GM21576 (cell line): ENCODE measurements at regions not wholly inside any gene's neighbourhood (a gene's known extent, or its start where the extent isn't known, plus 50 kb on each side); places are given as distances from the start of the nearest gene placed in this dataset.
A peak's percentile ranks its signal among the peaks of the same experiment; 100 is the strongest.
"Not testable (repeated sequence)": the region's sequence is repeated elsewhere in the genome, so short reads cannot be mapped to it uniquely, and the experiment has no call there.

Experiments used
- ATAC-seq: cut with Tn5 transposase; IDR thresholded peaks from one replicate; pipeline ENCODE4 v1.9.1; 2021; ENCODE audit warnings: mild to moderate bottlenecking, moderate library complexity; ENCODE audit not compliant: unreplicated experiment

- no peak for ATAC-seq
Measured at GRCh38 chr7:119037941-119038340, 813.4 kb downstream of the ANKRD7 start.

GRCh38 chr7:119046068-119046467 is 821.6 kb downstream of the ANKRD7 start:
- ATAC-seq = no peak

GRCh38 chr7:119065966-119066365 is 841.5 kb downstream of the ANKRD7 start:
- no peak for ATAC-seq

DNA sequence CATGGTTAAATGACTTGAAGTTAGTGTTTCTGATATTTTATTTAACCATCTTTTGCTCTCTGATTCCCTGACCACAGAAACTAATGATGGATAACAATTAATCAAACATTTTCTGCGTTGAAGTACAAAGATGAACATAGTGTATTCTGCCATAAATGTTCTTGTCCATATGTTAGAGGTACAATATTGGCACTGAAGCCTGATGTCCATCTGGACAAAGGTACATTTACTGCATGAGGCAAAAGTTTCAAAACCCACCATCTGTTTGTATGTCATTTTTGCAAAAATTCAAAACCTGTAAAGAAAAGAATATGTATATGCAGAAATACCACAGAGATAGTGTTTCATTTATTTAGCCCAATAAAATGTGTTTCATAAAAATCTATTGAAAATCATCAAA is 861.5 kb downstream of the ANKRD7 start:
- ATAC-seq = no peak

DNA sequence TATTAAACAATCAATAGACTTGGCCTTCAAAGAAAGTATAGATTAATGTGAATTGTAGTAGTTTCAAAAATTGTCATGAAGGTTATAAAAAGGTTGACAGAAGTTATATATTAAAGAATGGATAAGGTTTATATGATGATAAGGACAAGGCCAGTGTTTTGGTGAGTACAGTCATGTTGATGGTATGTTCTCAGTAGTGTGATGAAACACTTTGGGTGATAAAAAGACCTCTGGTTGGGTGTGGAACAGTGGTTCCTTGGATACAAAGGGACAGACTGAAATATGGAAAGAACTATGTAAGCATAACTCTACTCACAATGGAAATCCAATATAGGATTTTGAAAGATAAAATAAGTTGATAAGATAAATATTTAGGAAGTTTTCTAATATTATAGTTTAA is 866.3 kb downstream of the ANKRD7 start:
- ATAC-seq = no peak

GRCh38 chr7:119096683-119097082 is 872.2 kb downstream of the ANKRD7 start:
- no peak for ATAC-seq

DNA sequence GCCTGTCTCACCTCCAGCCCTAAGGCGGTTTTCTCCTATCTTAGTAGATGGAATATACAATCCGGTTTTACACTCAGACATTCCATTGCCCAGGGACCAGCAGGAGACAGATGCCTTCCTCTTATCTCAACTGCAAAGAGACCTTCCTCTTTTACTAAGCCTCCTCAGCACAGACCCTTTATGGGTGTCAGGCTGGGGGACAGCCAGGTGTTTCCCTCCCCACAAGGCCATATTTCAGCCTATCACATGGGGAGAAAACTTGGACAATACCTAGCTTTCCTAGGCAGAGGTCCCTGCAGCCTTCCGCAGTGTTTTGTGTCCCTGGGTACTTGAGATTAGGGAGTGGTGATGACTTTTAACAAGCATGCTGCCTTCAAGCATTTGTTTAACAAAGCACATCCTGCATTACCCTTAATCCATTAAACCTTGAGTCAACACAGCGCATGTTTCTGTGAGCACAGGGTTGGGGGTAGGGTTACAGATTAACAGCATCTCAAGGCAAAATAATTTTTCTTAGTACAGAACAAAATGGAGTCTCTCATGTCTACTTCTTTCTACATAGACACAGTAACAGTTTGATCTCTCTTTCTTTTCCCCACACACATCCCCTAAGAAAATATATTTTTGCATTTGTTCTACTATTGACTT is 876.2 kb downstream of the ANKRD7 start:
- ATAC-seq = not testable (repeated sequence)

GRCh38 chr7:119102291-119102690 is 877.8 kb downstream of the ANKRD7 start:
- ATAC-seq = no peak

DNA sequence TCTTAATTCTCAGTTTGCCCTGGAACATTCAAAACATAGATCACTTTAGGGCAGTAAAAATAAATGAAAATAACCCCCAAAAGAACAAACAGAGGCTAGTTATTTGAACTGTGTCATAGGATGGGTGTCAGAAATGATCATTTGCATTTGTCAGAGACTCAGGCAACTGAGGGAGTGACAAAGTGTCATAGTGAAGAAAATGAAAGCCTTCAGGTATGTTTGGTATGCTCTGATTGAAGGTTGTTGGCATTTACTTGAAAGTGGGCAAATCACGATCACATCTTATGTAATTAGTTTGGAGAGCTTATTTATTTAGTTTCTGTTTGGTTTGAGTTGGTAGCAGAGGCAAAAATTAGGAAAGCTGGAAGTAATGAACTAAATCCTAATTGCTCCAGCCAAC is 880.9 kb downstream of the ANKRD7 start:
- ATAC-seq = no peak

GRCh38 chr7:119123326-119123725 is 898.8 kb downstream of the ANKRD7 start:
- ATAC-seq = no peak

DNA sequence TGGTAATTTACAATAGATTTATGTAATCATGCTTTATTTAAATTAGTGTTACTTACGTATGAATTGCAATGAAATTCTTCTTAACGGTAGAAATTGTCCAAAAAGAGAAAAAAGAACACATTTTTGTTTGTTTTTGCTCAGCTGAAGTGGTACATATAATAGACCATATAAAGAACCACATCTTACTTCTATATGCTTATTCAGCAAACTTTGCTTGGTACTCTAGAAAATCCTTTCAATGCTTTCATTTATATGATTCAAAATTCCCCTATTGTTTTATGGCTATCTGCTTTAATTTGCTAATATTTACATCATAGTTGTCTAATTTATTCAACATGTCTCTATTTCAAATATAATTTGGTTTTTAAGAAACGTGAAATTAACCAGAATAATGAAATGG is 903.2 kb downstream of the ANKRD7 start:
- ATAC-seq = no peak

- no peak for ATAC-seq
Measured at GRCh38 chr7:119132436-119132835, 907.9 kb downstream of the ANKRD7 start.

DNA sequence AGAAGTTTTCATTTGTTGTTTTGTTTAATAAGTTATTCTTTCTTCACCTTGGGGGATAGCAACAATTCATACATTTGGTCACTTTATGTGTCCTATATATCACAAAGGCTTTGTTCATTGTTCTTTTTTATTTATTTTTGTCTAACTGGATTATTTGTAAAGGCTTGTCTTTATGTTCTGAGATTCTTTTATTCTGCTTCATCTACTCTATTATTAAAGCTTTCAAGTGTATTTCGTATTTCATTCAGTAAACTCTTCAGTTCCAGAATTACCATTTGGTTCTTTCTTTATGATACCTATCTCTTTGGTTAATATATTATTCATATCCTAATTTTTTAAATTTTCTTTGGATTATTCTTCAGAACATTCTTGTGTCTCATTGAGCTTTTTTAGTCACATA is 942.9 kb downstream of the ANKRD7 start:
- no peak for ATAC-seq

- no peak for ATAC-seq
Measured at GRCh38 chr7:119172043-119172442, 947.5 kb downstream of the ANKRD7 start.

- peak; percentile 66 for ATAC-seq
Measured at GRCh38 chr7:119175911-119176627, 951.6 kb downstream of the ANKRD7 start.

GRCh38 chr7:119177863-119178262 is 953.4 kb downstream of the ANKRD7 start:
- no peak for ATAC-seq

DNA sequence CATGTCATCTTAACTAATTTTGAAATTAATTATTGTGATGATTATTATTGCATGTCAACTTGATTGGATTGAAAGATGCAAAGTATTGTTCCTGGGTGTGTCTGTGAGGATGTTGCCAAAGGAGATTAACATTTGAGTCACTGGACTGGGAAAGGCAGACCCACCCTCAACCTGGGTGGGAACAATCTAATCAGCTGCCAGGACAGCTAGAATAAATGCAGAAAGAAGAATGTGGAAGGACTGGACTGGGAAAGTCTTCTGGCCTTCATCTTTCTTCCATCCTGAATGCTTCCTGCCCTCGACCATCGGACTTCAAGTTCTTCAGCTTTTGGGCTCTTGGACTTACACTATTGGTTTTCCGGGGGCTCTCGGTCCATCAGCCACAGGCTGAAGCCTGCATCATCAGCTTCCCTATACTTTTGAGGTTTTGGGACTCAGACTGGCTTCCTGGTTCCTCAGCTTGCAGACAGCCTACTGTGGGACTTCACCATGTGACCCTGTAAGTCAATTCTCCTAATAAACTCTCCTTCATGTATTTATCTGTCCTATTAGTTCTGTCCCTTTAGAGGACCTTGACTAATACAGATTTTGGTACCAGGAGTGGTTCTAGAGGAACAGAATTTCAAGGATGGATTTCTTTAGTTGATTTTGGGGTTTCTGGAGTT is 959.8 kb downstream of the ANKRD7 start:
- ATAC-seq = no peak

GRCh38 chr7:119196183-119196582 is 971.7 kb downstream of the ANKRD7 start:
- ATAC-seq = no peak

GRCh38 chr7:119197172-119197876 is 972.8 kb downstream of the ANKRD7 start:
- ATAC-seq = no peak

DNA sequence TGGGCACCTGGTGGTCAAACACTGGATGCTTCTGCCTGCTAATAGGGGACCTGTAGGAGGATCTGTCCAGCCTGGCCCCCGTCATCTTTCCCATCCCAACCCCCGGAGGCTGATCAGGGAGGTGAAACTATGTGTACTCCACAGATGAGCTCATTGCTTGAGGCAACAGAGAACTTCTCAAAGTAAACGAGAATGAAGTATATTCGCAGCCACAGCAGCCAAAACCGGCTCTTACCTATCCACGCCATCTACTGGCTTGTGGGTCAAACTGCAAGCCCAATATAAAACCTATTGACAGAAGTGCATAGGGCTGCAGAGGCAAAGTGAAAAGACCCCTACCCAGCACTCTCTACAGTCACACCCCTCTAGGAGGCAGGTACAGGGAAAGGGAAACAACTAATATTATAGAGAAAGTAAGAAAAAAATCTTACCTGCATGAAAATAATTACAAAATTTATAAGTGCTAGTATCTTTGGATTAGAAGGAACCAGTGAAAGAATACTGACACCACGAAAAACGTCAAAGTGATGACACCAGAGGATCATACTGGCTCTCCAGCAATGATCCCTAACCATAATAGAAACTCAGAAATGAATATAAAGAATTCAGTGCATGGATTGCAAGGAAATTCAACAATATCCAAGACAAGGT is 973.5 kb downstream of the ANKRD7 start:
- ATAC-seq = peak; percentile 97

- no peak for ATAC-seq
Measured at GRCh38 chr7:119219663-119220062, 995.2 kb downstream of the ANKRD7 start.
